ENCODE measurements at regions not wholly inside any gene's neighbourhood (a gene's known extent, or its start where the extent isn't known, plus 50 kb on each side); places are given as distances from the start of the nearest gene placed in this dataset.

DNA sequence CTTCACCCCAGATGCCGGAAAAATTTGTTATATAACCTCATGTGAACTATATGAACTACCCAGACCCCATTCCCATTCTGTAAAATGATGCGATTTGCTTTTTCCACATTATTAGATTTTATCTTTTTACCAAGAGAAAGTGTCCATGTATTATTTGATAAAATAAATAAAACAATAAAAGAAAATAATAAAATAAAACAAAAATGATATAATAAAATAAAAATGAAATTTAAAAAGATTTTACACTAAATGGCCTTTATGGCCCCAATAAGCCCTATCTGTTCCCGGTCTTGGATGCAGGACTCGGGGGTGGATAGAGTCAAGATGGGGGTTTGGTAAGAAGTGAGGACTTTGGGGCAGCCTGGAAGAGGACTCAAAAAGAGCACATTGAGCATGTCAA is 357.2 kb downstream of the MATN1 start:
- H4K20me1 ChIP-seq (ENCODE audit: control insufficient read depth, insufficient read depth), result no peaks in the 10 kb centered on the region
- FAIRE-seq (no peak), DNase-seq (ENCODE audit: low read depth, low spot score) (no peak), ATAC-seq (no peak)
- no peak for TF ChIP-seq ASH2L (IDR thresholded peaks at IDR 0.05; ENCODE audit: borderline replicate concordance, low read depth)
- TF ChIP-seq ESRRA (IDR thresholded peaks at IDR 0.05; ENCODE audit: low read length), result no peak
- TF ChIP-seq, protein P1, sequence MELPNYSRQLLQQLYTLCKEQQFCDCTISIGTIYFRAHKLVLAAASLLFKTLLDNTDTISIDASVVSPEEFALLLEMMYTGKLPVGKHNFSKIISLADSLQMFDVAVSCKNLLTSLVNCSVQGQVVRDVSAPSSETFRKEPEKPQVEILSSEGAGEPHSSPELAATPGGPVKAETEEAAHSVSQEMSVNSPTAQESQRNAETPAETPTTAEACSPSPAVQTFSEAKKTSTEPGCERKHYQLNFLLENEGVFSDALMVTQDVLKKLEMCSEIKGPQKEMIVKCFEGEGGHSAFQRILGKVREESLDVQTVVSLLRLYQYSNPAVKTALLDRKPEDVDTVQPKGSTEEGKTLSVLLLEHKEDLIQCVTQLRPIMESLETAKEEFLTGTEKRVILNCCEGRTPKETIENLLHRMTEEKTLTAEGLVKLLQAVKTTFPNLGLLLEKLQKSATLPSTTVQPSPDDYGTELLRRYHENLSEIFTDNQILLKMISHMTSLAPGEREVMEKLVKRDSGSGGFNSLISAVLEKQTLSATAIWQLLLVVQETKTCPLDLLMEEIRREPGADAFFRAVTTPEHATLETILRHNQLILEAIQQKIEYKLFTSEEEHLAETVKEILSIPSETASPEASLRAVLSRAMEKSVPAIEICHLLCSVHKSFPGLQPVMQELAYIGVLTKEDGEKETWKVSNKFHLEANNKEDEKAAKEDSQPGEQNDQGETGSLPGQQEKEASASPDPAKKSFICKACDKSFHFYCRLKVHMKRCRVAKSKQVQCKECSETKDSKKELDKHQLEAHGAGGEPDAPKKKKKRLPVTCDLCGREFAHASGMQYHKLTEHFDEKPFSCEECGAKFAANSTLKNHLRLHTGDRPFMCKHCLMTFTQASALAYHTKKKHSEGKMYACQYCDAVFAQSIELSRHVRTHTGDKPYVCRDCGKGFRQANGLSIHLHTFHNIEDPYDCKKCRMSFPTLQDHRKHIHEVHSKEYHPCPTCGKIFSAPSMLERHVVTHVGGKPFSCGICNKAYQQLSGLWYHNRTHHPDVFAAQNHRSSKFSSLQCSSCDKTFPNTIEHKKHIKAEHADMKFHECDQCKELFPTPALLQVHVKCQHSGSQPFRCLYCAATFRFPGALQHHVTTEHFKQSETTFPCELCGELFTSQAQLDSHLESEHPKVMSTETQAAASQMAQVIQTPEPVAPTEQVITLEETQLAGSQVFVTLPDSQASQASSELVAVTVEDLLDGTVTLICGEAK (IDR thresholded peaks at IDR 0.05; ENCODE audit: borderline replicate concordance), result no peak
- no peak for TF ChIP-seq KLF5 (IDR thresholded peaks at IDR 0.05; ENCODE audit: partially characterized antibody)
- no peak for TF ChIP-seq STAT3 (IDR thresholded peaks at IDR 0.05; ENCODE audit: low read depth, low read length)
- TF ChIP-seq NR2F1 (conservative IDR thresholded peaks at IDR 0.05), result no peak
- no peak for TF ChIP-seq IKZF2 (IDR thresholded peaks at IDR 0.05)
- no peak for TF ChIP-seq IKZF1 (conservative IDR thresholded peaks at IDR 0.05)
- no peak for TF ChIP-seq WRNIP1 (IDR thresholded peaks at IDR 0.05; ENCODE audit: borderline replicate concordance, low read depth, low read length)
- TF ChIP-seq SREBF2 (IDR thresholded peaks at IDR 0.05; ENCODE audit: low read length), result no peak
- TF ChIP-seq SREBF1 (IDR thresholded peaks at IDR 0.05; ENCODE audit: low read length), result no peak
- H3K36me3 ChIP-seq (ENCODE audit: control insufficient read depth in 2 of 2, insufficient read depth in 2 of 2, low read length in 1 of 2), result no peaks in the 10 kb centered on the region
- H3K9ac ChIP-seq (ENCODE audit: control insufficient read depth, insufficient read depth, low read length), result no peak overlapping the region
- CTCF ChIA-PET, result interaction anchor here (3.2 kb wide), 1 partner anchor 14 kb away, joined by 16 read pairs; no protein-coding TSS in a partner anchor
- H2AFZ ChIP-seq (ENCODE audit: control insufficient read depth, low read depth, low read length), result no peak overlapping the region
- H3K9me3 ChIP-seq (replicated peaks; ENCODE audit: control insufficient read depth, insufficient read depth, low read length), result no peaks in the 10 kb centered on the region
- no peaks in the 10 kb centered on the region for H3K79me2 ChIP-seq (ENCODE audit: control insufficient read depth, insufficient read depth, low read length)
- no peaks in the 10 kb centered on the region for H3K4me1 ChIP-seq (ENCODE audit: control insufficient read depth, insufficient read depth, low read length)
- in situ Hi-C loops (cut with MboI), result no loop called here
- RAD21 ChIA-PET (ENCODE audit: unreplicated experiment), result no interaction called here
- POLR2A ChIA-PET, result no interaction called here
- 56% methylated on average over 4 of the region's 4 CpGs for WGBS (ENCODE audit: insufficient coverage, insufficient replicate concordance, low lambda C conversion rate, missing lambda C conversion rate)
- H3K27ac ChIP-seq (ENCODE audit: control insufficient read depth, insufficient read depth), result no peak overlapping the region
- H3K4me2 ChIP-seq (ENCODE audit: control insufficient read depth, insufficient read depth), result no peak overlapping the region
- no peaks in the 10 kb centered on the region; a peak in 1 of 4 replicates for H3K27me3 ChIP-seq (replicated peaks in 1 of 2; ENCODE audit: control insufficient read depth in 2 of 2, insufficient read depth in 2 of 2, low read length in 1 of 2)
- BruUV-seq (replicated peaks), result no TSS peak
- intact Hi-C loops (cut with micrococcal nuclease; ENCODE audit: unreplicated experiment), result no loop called here
- H3K4me3 ChIP-seq, result no peak overlapping the region
- SMC1A ChIA-PET (ENCODE audit: uncharacterized antibody, unreplicated experiment), result no interaction called here
